GM12872 (cell line): ENCODE measurements at regions not wholly inside any gene's neighbourhood (a gene's known extent, or its start where the extent isn't known, plus 50 kb on each side); places are given as distances from the start of the nearest gene placed in this dataset.

Experiments
- CTCF ChIP-seq: IDR thresholded peaks from 3 replicates; pipeline ENCODE4 v1.5.1; 2011; ENCODE audit warnings: low read depth, mild to moderate bottlenecking, low read length, moderate library complexity; ENCODE audit not compliant: insufficient read depth

DNA sequence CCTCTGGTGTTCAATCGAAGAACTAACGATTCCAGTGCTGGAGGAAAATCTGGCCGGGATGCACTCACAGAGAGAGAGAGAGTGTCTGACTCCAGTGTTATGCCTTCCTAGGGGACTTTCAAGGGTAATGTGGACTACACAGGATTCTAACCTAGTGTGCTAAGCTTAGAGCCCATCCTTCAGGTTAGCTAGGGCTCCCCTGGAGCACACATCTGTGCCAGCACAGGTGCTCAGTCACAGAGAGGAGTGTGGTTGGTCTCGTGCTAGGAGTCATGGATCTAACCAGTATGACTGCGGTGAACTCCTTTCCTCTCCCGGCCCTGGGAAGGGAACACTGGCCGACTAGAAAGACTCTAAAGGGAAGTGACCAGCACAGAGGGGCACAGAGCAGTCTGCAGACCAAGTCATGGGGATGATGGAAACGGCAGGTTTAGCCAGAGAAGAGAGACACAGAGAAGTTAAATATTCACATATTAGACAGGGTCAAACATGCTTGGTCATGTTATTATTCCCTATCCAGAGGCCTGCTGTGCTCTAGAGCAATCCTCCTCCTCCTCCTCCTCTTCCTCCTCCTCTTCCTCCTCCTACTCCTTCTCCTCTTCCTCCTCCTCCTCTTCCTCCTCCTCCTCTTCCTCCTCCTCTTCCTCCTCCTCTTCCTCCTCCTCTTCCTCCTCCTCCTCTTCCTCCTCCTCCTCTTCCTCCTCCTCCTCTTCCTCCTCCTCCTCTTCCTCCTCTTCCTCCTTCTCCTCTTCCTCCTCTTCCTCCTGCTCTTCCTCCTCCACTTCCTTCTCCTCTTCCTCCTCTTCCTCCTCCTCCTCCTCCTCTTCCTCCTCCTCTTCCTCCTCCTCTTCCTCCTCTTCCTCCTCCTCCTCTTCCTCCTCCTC, 280.3 kb downstream of the XXYLT1 start:
- no peak for TF ChIP-seq CTCF

GRCh38 chr3:194991338-194991654, 279.7 kb downstream of the XXYLT1 start:
- no peak for TF ChIP-seq CTCF

DNA sequence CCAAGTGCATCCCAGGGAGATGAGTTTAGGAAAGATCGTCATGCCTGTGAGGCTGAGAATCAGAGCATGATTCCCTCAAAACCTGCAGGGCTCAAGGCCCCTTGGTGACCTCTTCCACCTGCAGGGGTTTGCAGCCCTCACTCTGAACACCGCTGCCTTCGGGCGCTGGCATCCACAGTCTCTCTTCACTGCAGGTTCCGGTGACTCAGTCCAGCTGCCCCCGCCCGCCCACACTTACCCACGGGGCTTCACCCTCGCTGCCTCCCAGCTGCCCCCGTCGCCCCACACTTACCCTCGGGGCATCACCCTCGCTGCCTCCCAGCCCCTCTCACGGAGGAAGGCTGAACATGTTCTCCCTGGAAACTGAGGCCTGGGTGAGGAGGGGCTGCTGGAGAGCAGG, 277.1 kb downstream of the XXYLT1 start:
- TF ChIP-seq CTCF, result no peak

- TF ChIP-seq CTCF, result no peak
Measured at GRCh38 chr3:194994551-194994981, 276.4 kb downstream of the XXYLT1 start.

DNA sequence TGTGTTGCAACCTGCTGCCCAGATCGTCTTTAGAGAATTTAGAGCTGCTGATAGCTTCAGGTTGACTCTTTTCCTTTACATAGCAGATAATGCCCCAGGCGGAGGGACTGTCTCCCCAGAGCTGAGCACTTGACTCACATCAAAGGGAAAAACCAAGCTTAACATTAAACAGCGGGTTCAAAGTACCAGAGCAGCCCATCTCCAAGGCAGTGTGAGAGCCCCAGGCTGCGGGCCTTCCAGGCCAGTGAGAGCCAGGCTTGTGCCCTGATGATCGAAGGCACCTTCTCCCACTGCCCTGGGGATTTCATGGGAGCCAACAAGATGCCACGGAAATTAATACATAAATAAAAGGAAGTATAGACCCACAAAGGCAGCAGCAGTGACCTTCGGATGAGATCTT, 275.6 kb downstream of the XXYLT1 start:
- TF ChIP-seq CTCF, result no peak

GRCh38 chr3:194995922-194996321, 275.0 kb downstream of the XXYLT1 start:
- TF ChIP-seq CTCF, result no peak

GRCh38 chr3:194996746-194997145, 274.2 kb downstream of the XXYLT1 start:
- no peak for TF ChIP-seq CTCF
